ENCODE measurements at regions not wholly inside any gene's neighbourhood (a gene's known extent, or its start where the extent isn't known, plus 50 kb on each side); places are given as distances from the start of the nearest gene placed in this dataset.

GRCh38 chr3:28680050-28680449, 331.4 kb upstream of the AZI2 start:
- Histone ChIP-seq H3K4me3 (ENCODE audit: low read length) (no peak overlapping the region), H3K23ac (ENCODE audit: low read length) (no peak overlapping the region), H2BK120ac (ENCODE audit: low read depth, low read length) (no peak overlapping the region), H3K27me3 (ENCODE audit: insufficient read depth, low read length, poor library complexity) (no peaks in the 10 kb centered on the region), H3K4me1 (ENCODE audit: control insufficient read depth, low read depth, low read length) (peaks cover 3% of the 10 kb centered on the region), H3K4me2 (ENCODE audit: low read length) (no peak overlapping the region), H3K18ac (ENCODE audit: low read length) (no peak overlapping the region), H4K8ac (ENCODE audit: low read depth, low read length) (no peak overlapping the region), H2BK15ac (replicated peaks; ENCODE audit: low read depth) (no peak overlapping the region), H3K9ac (ENCODE audit: low read length) (no peak overlapping the region), H2BK5ac (ENCODE audit: low read length) (no peak overlapping the region), H3K79me1 (ENCODE audit: low read length) (no peaks in the 10 kb centered on the region), H4K5ac (ENCODE audit: low read length) (no peak overlapping the region), H3K4ac (ENCODE audit: low read depth, low read length) (no peak overlapping the region), H3K56ac (ENCODE audit: low read length) (no peak overlapping the region), H3K79me2 (ENCODE audit: control insufficient read depth, insufficient read depth, low read length) (no peaks in the 10 kb centered on the region), H3K36me3 (ENCODE audit: control insufficient read depth, insufficient read depth, low read length) (no peaks in the 10 kb centered on the region), H2AK5ac (ENCODE audit: low read length) (no peak overlapping the region), H3K27ac (ENCODE audit: low read depth, low read length) (no peak overlapping the region)
- DNase-seq = no peak
- WGBS (ENCODE audit: extremely low coverage, insufficient coverage, low lambda C conversion rate) = 100% methylated on average over 1 of the region's 3 CpGs

- no peak overlapping the region for H3K23ac ChIP-seq (ENCODE audit: low read length)
- WGBS (ENCODE audit: extremely low coverage, insufficient coverage, low lambda C conversion rate) = no CpG with 5 or more reads among the region's 1 CpG
- no peak overlapping the region for H3K18ac ChIP-seq (ENCODE audit: low read length)
- no peak overlapping the region for H3K4me2 ChIP-seq (ENCODE audit: low read length)
- H3K4ac ChIP-seq (ENCODE audit: low read depth, low read length) = no peak overlapping the region
- no peak overlapping the region for H4K5ac ChIP-seq (ENCODE audit: low read length)
- H3K36me3 ChIP-seq (ENCODE audit: control insufficient read depth, insufficient read depth, low read length) = no peaks in the 10 kb centered on the region
- H3K56ac ChIP-seq (ENCODE audit: low read length) = no peak overlapping the region
- H3K79me2 ChIP-seq (ENCODE audit: control insufficient read depth, insufficient read depth, low read length) = no peaks in the 10 kb centered on the region
- no peak overlapping the region for H2BK120ac ChIP-seq (ENCODE audit: low read depth, low read length)
- H3K9ac ChIP-seq (ENCODE audit: low read length) = no peak overlapping the region
- peaks cover 3% of the 10 kb centered on the region for H3K4me1 ChIP-seq (ENCODE audit: control insufficient read depth, low read depth, low read length)
- no peak overlapping the region for H2AK5ac ChIP-seq (ENCODE audit: low read length)
- DNase-seq = no peak
- no peaks in the 10 kb centered on the region for H3K79me1 ChIP-seq (ENCODE audit: low read length)
- H2BK5ac ChIP-seq (ENCODE audit: low read length) = no peak overlapping the region
- no peak overlapping the region for H2BK15ac ChIP-seq (replicated peaks; ENCODE audit: low read depth)
- no peak overlapping the region for H4K8ac ChIP-seq (ENCODE audit: low read depth, low read length)
- H3K4me3 ChIP-seq (ENCODE audit: low read length) = no peak overlapping the region
- no peak overlapping the region for H3K27ac ChIP-seq (ENCODE audit: low read depth, low read length)
- no peaks in the 10 kb centered on the region for H3K27me3 ChIP-seq (ENCODE audit: insufficient read depth, low read length, poor library complexity)
Measured at GRCh38 chr3:28682121-28682520, 333.5 kb upstream of the AZI2 start.

GRCh38 chr3:28690176-28690575, 341.6 kb upstream of the AZI2 start:
- no peak overlapping the region for H2BK15ac ChIP-seq (replicated peaks; ENCODE audit: low read depth)
- H3K27me3 ChIP-seq (ENCODE audit: insufficient read depth, low read length, poor library complexity) = no peaks in the 10 kb centered on the region
- H3K4me2 ChIP-seq (ENCODE audit: low read length) = no peak overlapping the region
- no peak overlapping the region for H3K4me3 ChIP-seq (ENCODE audit: low read length)
- H3K79me1 ChIP-seq (ENCODE audit: low read length) = no peaks in the 10 kb centered on the region
- no peak overlapping the region for H3K9ac ChIP-seq (ENCODE audit: low read length)
- H4K8ac ChIP-seq (ENCODE audit: low read depth, low read length) = no peak overlapping the region
- no peak overlapping the region for H2BK120ac ChIP-seq (ENCODE audit: low read depth, low read length)
- DNase-seq = no peak
- H3K27ac ChIP-seq (ENCODE audit: low read depth, low read length) = no peak overlapping the region
- H2BK5ac ChIP-seq (ENCODE audit: low read length) = no peak overlapping the region
- H3K4me1 ChIP-seq (ENCODE audit: control insufficient read depth, low read depth, low read length) = no peaks in the 10 kb centered on the region
- no peak overlapping the region for H2AK5ac ChIP-seq (ENCODE audit: low read length)
- H4K5ac ChIP-seq (ENCODE audit: low read length) = no peak overlapping the region
- no peak overlapping the region for H3K23ac ChIP-seq (ENCODE audit: low read length)
- H3K56ac ChIP-seq (ENCODE audit: low read length) = no peak overlapping the region
- H3K4ac ChIP-seq (ENCODE audit: low read depth, low read length) = no peak overlapping the region
- H3K18ac ChIP-seq (ENCODE audit: low read length) = no peak overlapping the region
- WGBS (ENCODE audit: extremely low coverage, insufficient coverage, low lambda C conversion rate) = no CpG with 5 or more reads among the region's 2 CpGs
- H3K79me2 ChIP-seq (ENCODE audit: control insufficient read depth, insufficient read depth, low read length) = no peaks in the 10 kb centered on the region
- H3K36me3 ChIP-seq (ENCODE audit: control insufficient read depth, insufficient read depth, low read length) = no peaks in the 10 kb centered on the region

- Histone ChIP-seq H3K23ac (ENCODE audit: low read length) (no peak overlapping the region), H3K79me2 (ENCODE audit: control insufficient read depth, insufficient read depth, low read length) (no peaks in the 10 kb centered on the region), H3K9ac (ENCODE audit: low read length) (no peak overlapping the region), H3K18ac (ENCODE audit: low read length) (no peak overlapping the region), H3K27ac (ENCODE audit: low read depth, low read length) (no peak overlapping the region), H3K56ac (ENCODE audit: low read length) (no peak overlapping the region), H4K8ac (ENCODE audit: low read depth, low read length) (no peak overlapping the region), H4K5ac (ENCODE audit: low read length) (no peak overlapping the region), H3K36me3 (ENCODE audit: control insufficient read depth, insufficient read depth, low read length) (no peaks in the 10 kb centered on the region), H3K4ac (ENCODE audit: low read depth, low read length) (no peak overlapping the region), H3K4me1 (ENCODE audit: control insufficient read depth, low read depth, low read length) (no peaks in the 10 kb centered on the region), H3K4me2 (ENCODE audit: low read length) (no peak overlapping the region), H3K27me3 (ENCODE audit: insufficient read depth, low read length, poor library complexity) (no peaks in the 10 kb centered on the region), H2BK15ac (replicated peaks; ENCODE audit: low read depth) (no peak overlapping the region), H2BK5ac (ENCODE audit: low read length) (no peak overlapping the region), H3K4me3 (ENCODE audit: low read length) (no peak overlapping the region), H2AK5ac (ENCODE audit: low read length) (no peak overlapping the region), H2BK120ac (ENCODE audit: low read depth, low read length) (no peak overlapping the region), H3K79me1 (ENCODE audit: low read length) (no peaks in the 10 kb centered on the region)
- WGBS (ENCODE audit: extremely low coverage, insufficient coverage, low lambda C conversion rate) = no CpG with 5 or more reads among the region's 2 CpGs
- no peak for DNase-seq
Measured at GRCh38 chr3:28698706-28699105, 350.1 kb upstream of the AZI2 start.

- Histone ChIP-seq H4K5ac (ENCODE audit: low read length) (peak overlapping the region; percentile 56), H2BK15ac (replicated peaks; ENCODE audit: low read depth) (no peak overlapping the region), H3K4me1 (ENCODE audit: control insufficient read depth, low read depth, low read length) (no peaks in the 10 kb centered on the region), H2AK5ac (ENCODE audit: low read length) (no peak overlapping the region), H4K8ac (ENCODE audit: low read depth, low read length) (no peak overlapping the region), H3K9ac (ENCODE audit: low read length) (no peak overlapping the region), H3K27me3 (ENCODE audit: insufficient read depth, low read length, poor library complexity) (no peaks in the 10 kb centered on the region), H3K27ac (ENCODE audit: low read depth, low read length) (no peak overlapping the region), H3K56ac (ENCODE audit: low read length) (no peak overlapping the region), H3K79me2 (ENCODE audit: control insufficient read depth, insufficient read depth, low read length) (no peaks in the 10 kb centered on the region), H2BK120ac (ENCODE audit: low read depth, low read length) (no peak overlapping the region), H3K36me3 (ENCODE audit: control insufficient read depth, insufficient read depth, low read length) (no peaks in the 10 kb centered on the region), H3K4me3 (ENCODE audit: low read length) (no peak overlapping the region), H3K4me2 (ENCODE audit: low read length) (no peak overlapping the region), H3K18ac (ENCODE audit: low read length) (no peak overlapping the region), H3K4ac (ENCODE audit: low read depth, low read length) (no peak overlapping the region), H2BK5ac (ENCODE audit: low read length) (no peak overlapping the region), H3K23ac (ENCODE audit: low read length) (no peak overlapping the region), H3K79me1 (ENCODE audit: low read length) (no peaks in the 10 kb centered on the region)
- DNase-seq = no peak
- no CpG with 5 or more reads among the region's 2 CpGs for WGBS (ENCODE audit: extremely low coverage, insufficient coverage, low lambda C conversion rate)
Measured at GRCh38 chr3:28699283-28699682, 350.7 kb upstream of the AZI2 start.

- no peak overlapping the region for H3K4ac ChIP-seq (ENCODE audit: low read depth, low read length)
- no peaks in the 10 kb centered on the region for H3K36me3 ChIP-seq (ENCODE audit: control insufficient read depth, insufficient read depth, low read length)
- H2BK15ac ChIP-seq (replicated peaks; ENCODE audit: low read depth) = no peak overlapping the region
- H3K56ac ChIP-seq (ENCODE audit: low read length) = no peak overlapping the region
- no peak overlapping the region for H4K8ac ChIP-seq (ENCODE audit: low read depth, low read length)
- no peaks in the 10 kb centered on the region for H3K79me1 ChIP-seq (ENCODE audit: low read length)
- no peak overlapping the region for H3K18ac ChIP-seq (ENCODE audit: low read length)
- H2AK5ac ChIP-seq (ENCODE audit: low read length) = no peak overlapping the region
- H3K4me3 ChIP-seq (ENCODE audit: low read length) = no peak overlapping the region
- H3K23ac ChIP-seq (ENCODE audit: low read length) = no peak overlapping the region
- H3K4me1 ChIP-seq (ENCODE audit: control insufficient read depth, low read depth, low read length) = no peaks in the 10 kb centered on the region
- H3K27me3 ChIP-seq (ENCODE audit: insufficient read depth, low read length, poor library complexity) = no peaks in the 10 kb centered on the region
- no peak overlapping the region for H3K27ac ChIP-seq (ENCODE audit: low read depth, low read length)
- H3K4me2 ChIP-seq (ENCODE audit: low read length) = no peak overlapping the region
- H3K9ac ChIP-seq (ENCODE audit: low read length) = no peak overlapping the region
- no peak overlapping the region for H2BK120ac ChIP-seq (ENCODE audit: low read depth, low read length)
- no CpG with 5 or more reads among the region's 5 CpGs for WGBS (ENCODE audit: extremely low coverage, insufficient coverage, low lambda C conversion rate)
- H2BK5ac ChIP-seq (ENCODE audit: low read length) = no peak overlapping the region
- no peak for DNase-seq
- H4K5ac ChIP-seq (ENCODE audit: low read length) = no peak overlapping the region
- no peaks in the 10 kb centered on the region for H3K79me2 ChIP-seq (ENCODE audit: control insufficient read depth, insufficient read depth, low read length)
Measured at GRCh38 chr3:28700728-28701127, 352.1 kb upstream of the AZI2 start.

All from mesendoderm (in vitro differentiated cells).